ENCODE measurements at regions not wholly inside any gene's neighbourhood (a gene's known extent, or its start where the extent isn't known, plus 50 kb on each side); places are given as distances from the start of the nearest gene placed in this dataset.
A peak's percentile ranks its signal among the peaks of the same experiment; 100 is the strongest.
"Not testable (repeated sequence)": the region's sequence is repeated elsewhere in the genome, so short reads cannot be mapped to it uniquely, and the experiment has no call there.

DNA sequence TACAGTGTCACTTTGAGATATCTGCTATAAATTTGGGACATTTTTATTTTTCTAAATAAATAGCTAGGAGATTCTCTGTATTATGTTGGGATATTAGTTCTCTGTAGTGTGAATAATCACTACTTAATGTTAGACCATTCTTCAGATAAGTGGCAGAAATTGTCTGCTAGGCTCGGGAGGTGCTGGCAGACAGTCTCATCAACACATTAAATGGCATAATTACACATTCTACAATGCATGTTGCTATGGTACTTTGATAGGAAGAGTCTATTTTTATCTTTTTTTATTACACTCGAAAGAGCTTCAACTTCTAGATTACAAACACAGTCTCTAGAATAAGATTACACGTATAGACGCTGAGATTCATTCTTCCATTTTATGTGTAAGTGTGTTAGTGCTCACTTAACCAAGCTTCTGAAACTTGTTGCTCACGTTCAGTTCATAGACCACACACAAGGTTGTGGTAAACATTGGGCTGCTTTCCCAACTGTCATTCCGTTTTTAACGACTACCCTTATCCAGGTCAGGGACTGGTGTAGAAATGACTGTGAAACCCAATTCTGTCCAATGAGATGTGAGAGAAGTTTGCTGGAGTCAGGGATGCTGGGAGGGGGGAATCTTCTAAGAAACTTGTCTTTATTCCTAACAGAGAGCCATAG, 78.6 kb downstream of the TPBG start:
- Histone ChIP-seq H3K27me3 (ENCODE audit: control insufficient read depth, insufficient read depth, low read length) (no peaks in the 10 kb centered on the region), H3K36me3 (ENCODE audit: control insufficient read depth, insufficient read depth, low read length) (no peaks in the 10 kb centered on the region), H3K4me3 (ENCODE audit: low read depth, low read length) (no peak overlapping the region)
- FAIRE-seq (no peak), DNase-seq (ENCODE audit: low read depth) (no peak)
- TF ChIP-seq, protein P1, sequence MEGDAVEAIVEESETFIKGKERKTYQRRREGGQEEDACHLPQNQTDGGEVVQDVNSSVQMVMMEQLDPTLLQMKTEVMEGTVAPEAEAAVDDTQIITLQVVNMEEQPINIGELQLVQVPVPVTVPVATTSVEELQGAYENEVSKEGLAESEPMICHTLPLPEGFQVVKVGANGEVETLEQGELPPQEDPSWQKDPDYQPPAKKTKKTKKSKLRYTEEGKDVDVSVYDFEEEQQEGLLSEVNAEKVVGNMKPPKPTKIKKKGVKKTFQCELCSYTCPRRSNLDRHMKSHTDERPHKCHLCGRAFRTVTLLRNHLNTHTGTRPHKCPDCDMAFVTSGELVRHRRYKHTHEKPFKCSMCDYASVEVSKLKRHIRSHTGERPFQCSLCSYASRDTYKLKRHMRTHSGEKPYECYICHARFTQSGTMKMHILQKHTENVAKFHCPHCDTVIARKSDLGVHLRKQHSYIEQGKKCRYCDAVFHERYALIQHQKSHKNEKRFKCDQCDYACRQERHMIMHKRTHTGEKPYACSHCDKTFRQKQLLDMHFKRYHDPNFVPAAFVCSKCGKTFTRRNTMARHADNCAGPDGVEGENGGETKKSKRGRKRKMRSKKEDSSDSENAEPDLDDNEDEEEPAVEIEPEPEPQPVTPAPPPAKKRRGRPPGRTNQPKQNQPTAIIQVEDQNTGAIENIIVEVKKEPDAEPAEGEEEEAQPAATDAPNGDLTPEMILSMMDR (IDR thresholded peaks at IDR 0.05; ENCODE audit: insufficient read depth, low read length, severe bottlenecking): no peak

GRCh38 chr6:82458147-82458546, 94.5 kb downstream of the TPBG start:
- peak; percentile 100 for DNase-seq (ENCODE audit: low read depth)
- no peaks in the 10 kb centered on the region for H3K36me3 ChIP-seq (ENCODE audit: control insufficient read depth, insufficient read depth, low read length)
- FAIRE-seq: peak; percentile 92
- H3K4me3 ChIP-seq (ENCODE audit: low read depth, low read length): no peak overlapping the region
- H3K27me3 ChIP-seq (ENCODE audit: control insufficient read depth, insufficient read depth, low read length): no peaks in the 10 kb centered on the region
- TF ChIP-seq, protein P1 (IDR thresholded peaks at IDR 0.05; ENCODE audit: insufficient read depth, low read length, severe bottlenecking): no peak

DNA sequence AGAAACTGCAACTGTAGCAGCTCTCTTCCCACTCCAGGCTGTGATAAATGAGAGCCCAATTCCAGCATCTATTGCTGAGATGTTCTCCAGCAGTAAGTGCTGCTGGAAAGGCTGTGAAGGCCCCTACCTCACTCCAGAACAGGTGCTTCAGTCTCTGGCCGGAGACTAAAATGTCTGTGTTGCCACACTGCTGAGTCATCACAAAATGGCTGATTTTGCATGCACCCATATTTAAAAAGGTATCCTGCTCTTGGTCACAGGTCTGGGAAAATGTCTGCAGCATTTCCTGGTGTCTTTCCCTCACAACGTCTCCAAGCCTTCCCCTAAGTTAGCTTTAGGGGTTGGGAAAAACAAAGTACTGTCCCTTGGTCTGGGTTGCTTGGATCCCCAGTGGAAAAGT, 95.1 kb downstream of the TPBG start:
- Histone ChIP-seq H3K27me3 (ENCODE audit: control insufficient read depth, insufficient read depth, low read length) (no peaks in the 10 kb centered on the region), H3K36me3 (ENCODE audit: control insufficient read depth, insufficient read depth, low read length) (no peaks in the 10 kb centered on the region), H3K4me3 (ENCODE audit: low read depth, low read length) (no peak overlapping the region)
- FAIRE-seq (no peak), DNase-seq (ENCODE audit: low read depth) (no peak)
- TF ChIP-seq, protein P1 (IDR thresholded peaks at IDR 0.05; ENCODE audit: insufficient read depth, low read length, severe bottlenecking): no peak

GRCh38 chr6:82461536-82461935, 97.9 kb downstream of the TPBG start:
- H3K4me3 ChIP-seq (ENCODE audit: low read depth, low read length): no peak overlapping the region
- FAIRE-seq (no peak), DNase-seq (ENCODE audit: low read depth) (no peak)
- TF ChIP-seq, protein P1 (IDR thresholded peaks at IDR 0.05; ENCODE audit: insufficient read depth, low read length, severe bottlenecking): no peak
- H3K27me3 ChIP-seq (ENCODE audit: control insufficient read depth, insufficient read depth, low read length): no peaks in the 10 kb centered on the region
- H3K36me3 ChIP-seq (ENCODE audit: control insufficient read depth, insufficient read depth, low read length): no peaks in the 10 kb centered on the region

- Histone ChIP-seq H3K27me3 (ENCODE audit: control insufficient read depth, insufficient read depth, low read length) (no peaks in the 10 kb centered on the region), H3K4me3 (ENCODE audit: low read depth, low read length) (no peak overlapping the region), H3K36me3 (ENCODE audit: control insufficient read depth, insufficient read depth, low read length) (no peaks in the 10 kb centered on the region)
- no peak for DNase-seq (ENCODE audit: low read depth)
- TF ChIP-seq, protein P1 (IDR thresholded peaks at IDR 0.05; ENCODE audit: insufficient read depth, low read length, severe bottlenecking): no peak
- FAIRE-seq: no peak
Observed at GRCh38 chr6:82467338-82467737, 103.7 kb downstream of the TPBG start.

GRCh38 chr6:82470123-82470522, 106.5 kb downstream of the TPBG start:
- not testable (repeated sequence) for H3K4me3 ChIP-seq (ENCODE audit: low read depth, low read length); H3K27me3 ChIP-seq (ENCODE audit: control insufficient read depth, insufficient read depth, low read length); FAIRE-seq; H3K36me3 ChIP-seq (ENCODE audit: control insufficient read depth, insufficient read depth, low read length); DNase-seq (ENCODE audit: low read depth)

DNA sequence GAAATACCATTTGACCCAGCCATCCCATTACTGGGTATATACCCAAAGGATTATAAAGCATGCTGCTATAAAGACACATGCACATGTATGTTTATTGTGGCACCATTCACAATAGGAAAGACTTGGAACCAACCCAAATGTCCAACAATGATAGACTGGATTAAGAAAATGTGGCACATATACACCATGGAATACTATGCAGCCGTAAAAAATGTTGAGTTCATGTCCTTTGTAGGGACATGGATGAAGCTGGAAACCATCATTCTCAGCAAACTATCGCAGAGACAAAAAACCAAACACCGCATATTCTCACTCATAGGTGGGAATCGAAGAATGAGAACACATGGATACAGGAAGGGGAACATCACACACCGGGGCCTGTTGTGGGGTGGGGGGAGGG, 111.5 kb downstream of the TPBG start:
- not testable (repeated sequence) for H3K36me3 ChIP-seq (ENCODE audit: control insufficient read depth, insufficient read depth, low read length); DNase-seq (ENCODE audit: low read depth); H3K4me3 ChIP-seq (ENCODE audit: low read depth, low read length); FAIRE-seq; H3K27me3 ChIP-seq (ENCODE audit: control insufficient read depth, insufficient read depth, low read length)
